Breast epithelium (tissue), 4 donors: ENCODE measurements at regions not wholly inside any gene's neighbourhood (a gene's known extent, or its start where the extent isn't known, plus 50 kb on each side); places are given as distances from the start of the nearest gene placed in this dataset.

Experiments used
- DNase-seq, 2 donors: peaks; one replicate each; pipeline ENCODE4 v3.0.0-alpha.2; 2019; ENCODE audit warnings: low spot score in 2 of 2
- H3K27ac ChIP-seq, 2 donors: fragments of 200-600 bp; sonication (generic) in 1 of 2; one replicate each; pipeline ENCODE4 v1.5.1; 2016 to 2019; ENCODE audit warnings: mild to moderate bottlenecking in 1 of 2
- H3K27me3 ChIP-seq, 2 donors: fragments of 200-600 bp; sonication (generic) in 1 of 2; one replicate each; pipeline versions ENCODE4 v1.5.1 to v1.6.0; 2017 to 2019; ENCODE audit warnings: control low read depth in 1 of 2, mild to moderate bottlenecking in 1 of 2
- H3K36me3 ChIP-seq: fragments of 200-600 bp; one replicate; pipeline ENCODE4 v1.5.1; 2019
- H3K4me1 ChIP-seq, 2 donors: fragments of 200-600 bp; sonication (generic); one replicate each; pipeline ENCODE4 v1.5.1; 2016 to 2019; ENCODE audit warnings: control low read depth in 1 of 2
- H3K4me3 ChIP-seq, 3 donors: fragments of 200-600 bp; sonication (generic); 1 replicate in 2 of 3; 2 replicates in 1 of 3; pipeline ENCODE4 v1.5.1; 2016 to 2019; ENCODE audit warnings: mild to moderate bottlenecking in 3 of 3, moderate library complexity in 2 of 3
- H3K9me3 ChIP-seq, 2 donors: fragments of 200-600 bp; sonication (generic) in 1 of 2; one replicate each; pipeline ENCODE4 v1.5.1; 2016 to 2019; ENCODE audit warnings: control low read depth in 1 of 2
- POLR2A ChIP-seq: fragments of 450-650 bp; IDR thresholded peaks from one replicate; pipeline ENCODE4 v1.6.1; 2016; ENCODE audit warnings: antibody characterized with exemption, mild to moderate bottlenecking, moderate library complexity
- POLR2AphosphoS5 ChIP-seq, 3 donors: sonication (generic); formaldehyde crosslinking; IDR thresholded peaks; one replicate each; pipeline ENCODE4 v1.6.1; 2017; ENCODE audit warnings: antibody characterized with exemption in 3 of 3
- intact Hi-C: fragments of 100-400 bp; cut with DNase I; formaldehyde crosslinking; loops from one replicate; pipeline ENCODE4 v1.15.1; 2023; ENCODE audit warnings: low total_unique reads
- TF ChIP-seq, protein P1 (sequence below), 3 donors: fragments of 450-650 bp; IDR thresholded peaks; one replicate each; pipeline ENCODE4 v1.5.1; 2016 to 2017; ENCODE audit warnings: antibody characterized with exemption in 3 of 3, mild to moderate bottlenecking in 3 of 3, moderate library complexity in 3 of 3

GRCh38 chr2:188835821-188836220, 138.4 kb upstream of the COL3A1 start:
- intact Hi-C loops, result no loop called here
- H3K4me1 ChIP-seq, result no peaks in the 10 kb centered on the region

DNA sequence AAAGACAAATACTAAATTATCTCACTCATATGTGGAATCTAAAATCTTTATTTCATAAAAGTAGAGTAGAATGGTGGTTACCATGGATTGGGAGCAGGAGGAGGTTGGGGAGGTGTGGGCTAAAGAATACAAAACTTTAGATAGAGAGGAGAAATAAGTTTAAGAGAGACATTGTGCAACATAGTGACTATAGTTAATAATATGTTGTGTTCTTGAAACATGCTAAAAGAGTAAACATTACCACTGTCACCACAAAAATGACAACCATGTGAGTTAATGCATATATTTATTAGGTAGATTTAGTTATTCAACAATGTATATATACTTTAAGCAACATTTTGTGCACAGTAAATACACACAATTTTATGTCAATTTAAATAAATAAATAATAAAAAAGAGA, 128.5 kb upstream of the COL3A1 start:
- TF ChIP-seq POLR2AphosphoS5 (IDR thresholded peaks at IDR 0.05) (no peak), POLR2A (no peak)
- TF ChIP-seq, protein P1, sequence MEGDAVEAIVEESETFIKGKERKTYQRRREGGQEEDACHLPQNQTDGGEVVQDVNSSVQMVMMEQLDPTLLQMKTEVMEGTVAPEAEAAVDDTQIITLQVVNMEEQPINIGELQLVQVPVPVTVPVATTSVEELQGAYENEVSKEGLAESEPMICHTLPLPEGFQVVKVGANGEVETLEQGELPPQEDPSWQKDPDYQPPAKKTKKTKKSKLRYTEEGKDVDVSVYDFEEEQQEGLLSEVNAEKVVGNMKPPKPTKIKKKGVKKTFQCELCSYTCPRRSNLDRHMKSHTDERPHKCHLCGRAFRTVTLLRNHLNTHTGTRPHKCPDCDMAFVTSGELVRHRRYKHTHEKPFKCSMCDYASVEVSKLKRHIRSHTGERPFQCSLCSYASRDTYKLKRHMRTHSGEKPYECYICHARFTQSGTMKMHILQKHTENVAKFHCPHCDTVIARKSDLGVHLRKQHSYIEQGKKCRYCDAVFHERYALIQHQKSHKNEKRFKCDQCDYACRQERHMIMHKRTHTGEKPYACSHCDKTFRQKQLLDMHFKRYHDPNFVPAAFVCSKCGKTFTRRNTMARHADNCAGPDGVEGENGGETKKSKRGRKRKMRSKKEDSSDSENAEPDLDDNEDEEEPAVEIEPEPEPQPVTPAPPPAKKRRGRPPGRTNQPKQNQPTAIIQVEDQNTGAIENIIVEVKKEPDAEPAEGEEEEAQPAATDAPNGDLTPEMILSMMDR (IDR thresholded peaks at IDR 0.05), result no peak
- no peaks in the 10 kb centered on the region for H3K27me3 ChIP-seq
- peaks cover 0 to 14% of the 10 kb centered on the region in 2 donors for H3K9me3 ChIP-seq
- no peaks in the 10 kb centered on the region for H3K36me3 ChIP-seq
- DNase-seq, result no peak
- H3K4me1 ChIP-seq, result no peaks in the 10 kb centered on the region
- intact Hi-C loops, result no loop called here
- H3K27ac ChIP-seq, result no peak overlapping the region
- H3K4me3 ChIP-seq, result no peak overlapping the region

More at GRCh38 chr2:188835821-188836220, 138.4 kb upstream of the COL3A1 start:
- H3K36me3 ChIP-seq, result no peaks in the 10 kb centered on the region
- no peak overlapping the region for H3K4me3 ChIP-seq
- no peak overlapping the region for H3K27ac ChIP-seq
- TF ChIP-seq POLR2A (no peak), POLR2AphosphoS5 (IDR thresholded peaks at IDR 0.05) (no peak)
- TF ChIP-seq, protein P1 (IDR thresholded peaks at IDR 0.05), result no peak
- peaks cover 0 to 29% of the 10 kb centered on the region in 2 donors for H3K9me3 ChIP-seq
- no peak for DNase-seq
- no peaks in the 10 kb centered on the region for H3K27me3 ChIP-seq

- DNase-seq, result no peak
- peaks cover 0 to 9% of the 10 kb centered on the region in 2 donors for H3K9me3 ChIP-seq
- H3K27me3 ChIP-seq, result no peaks in the 10 kb centered on the region
- no peaks in the 10 kb centered on the region for H3K4me1 ChIP-seq
- TF ChIP-seq, protein P1 (IDR thresholded peaks at IDR 0.05), result no peak
- TF ChIP-seq POLR2A (no peak), POLR2AphosphoS5 (IDR thresholded peaks at IDR 0.05) (no peak)
- no peak overlapping the region for H3K27ac ChIP-seq
- intact Hi-C loops, result no loop called here
- no peak overlapping the region for H3K4me3 ChIP-seq
- no peaks in the 10 kb centered on the region for H3K36me3 ChIP-seq
Observed at GRCh38 chr2:188848887-188849435, 125.2 kb upstream of the COL3A1 start.

DNA sequence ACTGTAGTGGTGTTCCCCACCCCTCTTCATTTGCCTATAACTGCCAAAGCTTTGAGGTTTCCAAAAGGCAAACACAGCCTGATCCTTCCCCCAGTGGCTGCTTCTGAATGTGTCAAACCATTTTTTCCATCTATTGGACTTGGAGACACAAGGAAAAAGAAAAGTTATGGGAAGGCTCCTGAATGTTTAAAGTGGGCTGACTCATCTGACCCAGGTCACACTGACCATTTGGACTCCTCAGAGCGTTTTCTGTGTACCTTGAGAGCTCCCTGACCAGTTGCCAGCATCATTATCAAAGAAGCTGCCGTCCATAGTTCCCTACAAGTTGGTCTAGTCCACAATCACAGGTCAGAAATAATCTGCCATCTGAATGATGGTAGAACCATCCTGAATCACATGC, 123.4 kb upstream of the COL3A1 start:
- H3K4me1 ChIP-seq, result no peaks in the 10 kb centered on the region
- H3K27ac ChIP-seq, result no peak overlapping the region
- no peak for DNase-seq
- no peaks in the 10 kb centered on the region for H3K36me3 ChIP-seq
- peaks cover 0 to 9% of the 10 kb centered on the region in 2 donors for H3K9me3 ChIP-seq
- no peaks in the 10 kb centered on the region for H3K27me3 ChIP-seq
- no peak for TF ChIP-seq POLR2A
- TF ChIP-seq, protein P1 (IDR thresholded peaks at IDR 0.05), result no peak
- no peak for TF ChIP-seq POLR2AphosphoS5 (IDR thresholded peaks at IDR 0.05)
- intact Hi-C loops, result no loop called here
- no peak overlapping the region for H3K4me3 ChIP-seq

- Histone ChIP-seq H3K4me1 (no peaks in the 10 kb centered on the region), H3K4me3 (no peak overlapping the region), H3K27me3 (no peaks in the 10 kb centered on the region), H3K36me3 (no peaks in the 10 kb centered on the region), H3K9me3 (peaks cover 0 to 5% of the 10 kb centered on the region in 2 donors), H3K27ac (no peak overlapping the region)
- no peak for DNase-seq
- intact Hi-C loops, result no loop called here
- TF ChIP-seq, protein P1 (IDR thresholded peaks at IDR 0.05), result no peak
- TF ChIP-seq POLR2A, result no peak
- TF ChIP-seq POLR2AphosphoS5 (IDR thresholded peaks at IDR 0.05), result no peak
Observed at GRCh38 chr2:188851311-188851710, 122.9 kb upstream of the COL3A1 start.
